Activated CD8-positive, alpha-beta memory T cell treated with anti-CD3 and anti-CD28 coated beads, Interleukin-2, amount 50 U/mL, for 24 hours (primary cell): ENCODE measurements at regions not wholly inside any gene's neighbourhood (a gene's known extent, or its start where the extent isn't known, plus 50 kb on each side); places are given as distances from the start of the nearest gene placed in this dataset.
A peak's percentile ranks its signal among the peaks of the same experiment; 100 is the strongest.

Source experiments
- DNase-seq: peaks from one replicate; pipeline ENCODE4 v3.0.0-alpha.2; 2020; ENCODE audit errors: extremely low read depth

GRCh38 chr16:11401161-11402050 lies 56.1 kb downstream of the RMI2 start:
- DNase-seq, result no peak

GRCh38 chr16:11402051-11402744 lies 56.9 kb downstream of the RMI2 start:
- DNase-seq, result no peak

DNA sequence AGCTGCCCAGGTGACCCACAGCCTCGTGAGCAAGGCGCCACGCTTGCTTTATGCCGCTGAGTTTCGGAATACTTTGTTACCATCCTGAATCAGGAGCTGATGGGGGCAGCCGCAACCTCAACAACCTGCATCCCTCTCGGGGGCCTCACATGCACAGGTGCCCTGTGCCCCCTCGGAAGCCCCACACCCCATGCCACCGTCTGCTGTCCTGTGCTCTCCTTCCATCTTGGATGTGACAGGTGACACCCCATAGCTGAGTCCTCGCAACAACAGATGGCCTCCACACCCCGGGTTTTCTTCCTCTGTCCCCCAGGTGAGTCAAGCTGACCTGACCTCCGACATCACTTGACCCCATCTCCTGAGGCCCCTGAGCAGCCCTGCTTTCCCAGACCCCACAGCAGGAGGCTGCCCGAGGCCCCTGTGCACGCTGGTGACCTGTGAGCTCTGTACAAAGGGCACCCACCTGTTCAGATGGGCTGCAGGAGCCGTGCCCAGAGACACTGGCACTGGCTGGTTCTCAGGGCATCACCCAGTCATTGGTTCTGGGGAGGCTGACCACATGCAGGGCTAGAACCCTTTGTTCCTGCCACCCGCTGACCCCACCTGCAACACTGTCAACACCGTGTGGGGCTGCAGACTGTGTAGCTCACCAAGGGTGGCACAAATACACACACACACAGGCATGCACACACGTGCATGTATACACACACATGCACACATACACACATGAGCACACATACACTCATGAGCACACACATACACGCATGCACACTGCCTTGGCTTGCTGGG lies 57.7 kb downstream of the RMI2 start:
- DNase-seq, result no peak

DNA sequence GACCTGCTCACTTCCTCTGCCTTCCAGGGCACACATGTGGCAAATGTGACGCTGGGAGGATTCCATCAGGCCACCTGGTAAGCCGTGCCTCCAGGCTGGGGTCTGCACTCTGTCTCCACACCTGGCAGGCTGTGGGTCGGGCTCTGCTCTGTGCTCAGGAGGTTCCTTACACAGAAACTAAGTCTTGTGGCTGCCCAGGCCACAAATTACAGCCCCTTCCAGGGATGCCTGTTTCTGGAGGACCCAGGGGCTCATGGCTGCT lies 58.2 kb downstream of the RMI2 start:
- DNase-seq, result no peak

DNA sequence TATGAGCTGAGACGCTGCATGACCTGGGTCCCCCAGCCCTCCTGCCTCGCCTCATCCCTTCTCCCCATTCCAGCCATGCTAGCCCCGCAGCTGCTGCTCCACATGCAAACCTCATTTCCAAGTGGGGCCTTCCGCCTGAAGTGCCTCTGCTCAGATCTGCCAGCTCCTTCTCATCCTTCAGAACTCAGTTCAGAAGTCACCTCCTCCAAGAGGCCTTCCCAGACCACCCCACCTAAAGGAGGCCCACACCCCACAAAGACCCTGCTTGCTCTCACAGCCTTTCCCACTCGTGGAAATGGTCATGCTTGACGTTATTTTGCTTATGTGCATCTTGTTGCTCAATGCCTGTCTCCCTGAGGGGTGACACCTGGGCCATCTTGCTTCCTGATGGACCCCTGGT lies 58.7 kb downstream of the RMI2 start:
- DNase-seq, result no peak

GRCh38 chr16:11404603-11405002 lies 59.3 kb downstream of the RMI2 start:
- DNase-seq, result no peak

DNA sequence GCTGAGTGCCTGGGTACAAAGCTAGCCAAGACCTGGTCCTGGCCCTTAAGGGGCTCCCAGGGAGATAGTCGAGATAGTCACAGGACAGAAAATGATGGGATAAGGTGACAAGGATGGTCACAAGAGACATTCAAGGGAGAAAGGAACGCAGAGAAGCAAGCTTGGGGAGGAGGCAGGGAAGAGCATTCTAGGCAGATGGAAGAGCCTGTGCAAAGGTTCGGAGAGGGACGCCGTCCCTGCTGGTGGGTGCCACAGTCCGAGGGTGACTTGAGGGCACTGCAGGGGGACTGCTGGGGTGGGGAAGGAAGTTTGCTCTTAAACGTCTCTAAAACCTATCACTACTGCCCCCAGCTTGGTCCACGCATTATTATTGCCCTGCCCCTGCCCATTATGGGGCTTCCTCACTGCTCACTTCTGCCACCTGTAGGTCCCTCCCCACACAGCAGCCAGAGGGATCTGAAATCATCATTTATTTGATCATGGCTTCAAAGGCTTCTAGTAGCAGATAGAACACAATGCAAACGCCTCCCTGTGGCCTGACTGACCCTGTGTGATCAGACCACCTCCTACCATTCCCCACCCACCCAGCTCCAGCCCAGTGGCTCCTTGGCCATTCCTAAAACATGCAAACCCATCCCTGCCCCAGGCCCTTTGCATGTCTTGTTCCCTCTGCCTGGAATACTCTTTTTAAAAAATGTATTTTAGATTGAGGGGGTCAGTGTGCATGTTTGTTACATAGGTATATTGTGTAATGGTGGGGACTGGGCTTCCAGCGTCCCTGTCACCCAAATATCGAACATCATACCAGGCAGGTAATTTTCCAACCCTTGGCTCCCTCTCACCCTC lies 60.3 kb downstream of the RMI2 start:
- peak; percentile 15 for DNase-seq

DNA sequence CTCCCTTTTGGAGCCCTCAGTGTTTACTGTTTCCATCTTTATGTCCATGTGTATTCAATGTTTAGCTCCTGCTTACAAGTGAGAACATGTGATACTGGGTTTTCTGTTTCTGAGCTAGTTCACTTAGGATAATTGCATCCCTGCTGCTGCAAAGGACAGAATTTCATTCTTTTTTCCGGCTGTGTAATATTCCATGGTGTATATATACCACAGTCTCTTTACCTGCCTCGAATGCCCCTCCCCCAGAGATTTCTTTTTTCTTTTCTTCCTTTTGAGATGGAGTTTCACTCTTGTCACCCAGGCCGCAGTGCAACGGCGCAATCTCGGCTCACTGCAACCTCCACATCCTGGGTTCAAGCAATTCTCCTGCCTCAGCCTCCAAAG lies 60.9 kb downstream of the RMI2 start:
- no peak for DNase-seq

GRCh38 chr16:11407047-11407982 lies 62.1 kb downstream of the RMI2 start:
- peak; percentile 9 for DNase-seq

GRCh38 chr16:11408216-11408615 lies 63.0 kb downstream of the RMI2 start:
- no peak for DNase-seq

- no peak for DNase-seq
Measured at GRCh38 chr16:11409398-11409797, 64.1 kb downstream of the RMI2 start.

DNA sequence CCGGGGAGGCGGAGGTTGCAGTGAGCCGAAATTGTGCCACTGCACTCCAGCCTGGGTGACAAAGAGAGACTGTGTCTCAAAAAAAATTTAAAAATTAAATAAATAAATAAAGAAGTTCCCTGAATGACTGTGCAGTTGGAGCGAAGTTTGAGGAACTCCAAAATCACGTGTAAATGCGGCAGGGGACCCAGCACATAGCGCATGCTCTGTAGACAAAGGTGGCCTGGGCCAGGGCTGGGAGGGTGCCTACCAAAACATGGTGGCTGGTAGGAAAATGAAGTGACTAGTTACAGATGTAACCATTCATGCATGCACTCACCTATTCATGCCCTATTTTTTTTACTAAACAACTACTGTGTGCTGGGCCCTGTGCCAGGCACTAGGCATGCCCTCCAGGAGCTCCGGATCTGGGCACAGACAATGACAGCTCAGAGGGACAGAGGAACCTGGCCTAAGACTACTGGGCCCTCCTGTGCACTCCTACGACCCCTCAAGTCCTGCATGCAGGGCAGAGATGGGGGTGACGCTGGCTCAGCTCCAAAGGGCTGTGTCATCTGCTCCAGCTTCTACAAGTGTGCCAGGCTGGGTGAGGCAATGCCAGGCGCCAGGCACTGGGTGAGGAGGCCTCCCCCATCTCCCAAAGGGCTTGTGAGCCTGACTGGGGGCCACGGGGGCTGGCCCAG lies 65.3 kb downstream of the RMI2 start:
- DNase-seq, result no peak

GRCh38 chr16:11411059-11411550 lies 65.8 kb downstream of the RMI2 start:
- no peak for DNase-seq

DNA sequence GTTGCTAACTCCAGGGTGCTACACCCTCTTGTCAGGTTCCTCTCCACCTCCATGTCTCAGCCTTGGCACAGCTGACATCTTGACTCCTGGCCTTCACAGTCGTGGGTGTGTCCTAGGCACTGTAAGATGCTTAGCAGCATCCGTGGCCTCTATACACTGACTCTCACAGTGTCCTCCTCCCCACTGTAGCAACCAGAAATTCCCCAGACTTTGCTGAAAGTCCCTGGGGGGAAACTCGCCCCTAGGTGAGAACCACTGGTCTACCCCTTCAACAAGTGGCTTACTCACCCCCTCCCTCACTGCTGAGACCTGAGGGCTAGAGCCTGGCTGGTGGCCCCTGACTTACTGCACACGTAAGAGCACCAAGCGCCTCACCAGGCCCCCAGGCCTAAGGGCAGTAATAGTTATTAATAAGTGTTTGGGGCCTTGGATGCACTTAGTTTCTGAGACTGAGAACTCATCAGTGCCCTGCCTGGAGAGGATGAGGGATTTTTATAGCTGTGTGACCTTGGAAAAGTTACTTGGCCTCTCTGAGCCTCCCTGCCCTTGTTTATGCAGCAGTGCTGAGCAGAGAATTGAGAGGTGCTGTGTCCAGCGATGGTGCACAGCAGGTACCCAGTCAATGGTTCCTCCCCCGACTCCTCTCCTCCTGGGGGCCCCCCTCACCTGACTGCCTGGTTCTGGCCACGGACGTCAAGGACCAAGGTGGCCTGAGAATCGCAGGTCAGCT lies 67.1 kb downstream of the RMI2 start:
- no peak for DNase-seq

GRCh38 chr16:11412965-11413887 lies 68.0 kb downstream of the RMI2 start:
- DNase-seq, result no peak

DNA sequence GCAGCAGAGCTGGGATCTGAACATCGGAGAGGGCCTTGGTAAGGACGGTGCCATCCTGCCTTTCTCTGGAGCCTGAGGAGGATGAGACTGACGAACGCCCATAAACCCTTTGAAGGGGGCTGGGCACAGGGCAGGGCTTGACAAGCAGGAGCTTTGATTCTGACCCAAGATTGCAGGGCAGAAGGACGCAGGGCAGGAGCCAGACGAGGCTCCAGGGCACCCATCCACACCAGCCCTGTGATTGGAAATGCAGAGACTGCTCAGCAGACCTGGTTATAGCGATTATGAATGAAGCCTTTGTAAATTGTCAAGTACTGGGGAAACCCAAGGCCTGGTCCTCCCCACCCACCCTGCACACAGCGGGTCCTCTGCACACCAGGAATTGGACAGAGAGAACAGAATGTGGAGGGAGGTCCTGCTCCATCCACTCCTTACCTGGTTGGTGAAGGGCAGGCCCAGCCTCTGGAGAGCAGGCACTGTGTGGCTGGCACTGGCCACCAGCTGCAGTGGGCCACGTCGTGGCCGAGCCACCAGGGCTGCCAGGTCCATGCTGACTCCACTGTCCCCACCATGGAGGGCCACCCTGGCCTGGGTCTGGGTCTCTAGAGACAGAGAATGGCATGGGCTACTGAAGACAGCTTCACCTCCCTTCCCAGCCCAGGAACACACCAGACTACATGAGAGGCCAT lies 68.8 kb downstream of the RMI2 start:
- no peak for DNase-seq
